Uterus (tissue), 2 donors: ENCODE measurements at regions not wholly inside any gene's neighbourhood (a gene's known extent, or its start where the extent isn't known, plus 50 kb on each side); places are given as distances from the start of the nearest gene placed in this dataset.

Source experiments
- POLR2A ChIP-seq, 2 donors: fragments of 450-650 bp; IDR thresholded peaks; one replicate each; pipeline ENCODE4 v1.6.1; 2016; ENCODE audit warnings: antibody characterized with exemption in 2 of 2, mild to moderate bottlenecking in 1 of 2, moderate library complexity in 1 of 2
- TF ChIP-seq, protein P1 (sequence below), 4 experiments: fragments of 200-600 bp in 2 of 4; fragments of 450-650 bp in 2 of 4; sonication (generic) in 2 of 4; IDR thresholded peaks; one replicate each; pipeline ENCODE4 v1.5.1; 2016 to 2019; ENCODE audit warnings: antibody characterized with exemption in 4 of 4, mild to moderate bottlenecking in 2 of 4, moderate library complexity in 1 of 4

GRCh38 chr21:19122356-19122755, 718.8 kb upstream of the TMPRSS15 start:
- TF ChIP-seq, protein P1, sequence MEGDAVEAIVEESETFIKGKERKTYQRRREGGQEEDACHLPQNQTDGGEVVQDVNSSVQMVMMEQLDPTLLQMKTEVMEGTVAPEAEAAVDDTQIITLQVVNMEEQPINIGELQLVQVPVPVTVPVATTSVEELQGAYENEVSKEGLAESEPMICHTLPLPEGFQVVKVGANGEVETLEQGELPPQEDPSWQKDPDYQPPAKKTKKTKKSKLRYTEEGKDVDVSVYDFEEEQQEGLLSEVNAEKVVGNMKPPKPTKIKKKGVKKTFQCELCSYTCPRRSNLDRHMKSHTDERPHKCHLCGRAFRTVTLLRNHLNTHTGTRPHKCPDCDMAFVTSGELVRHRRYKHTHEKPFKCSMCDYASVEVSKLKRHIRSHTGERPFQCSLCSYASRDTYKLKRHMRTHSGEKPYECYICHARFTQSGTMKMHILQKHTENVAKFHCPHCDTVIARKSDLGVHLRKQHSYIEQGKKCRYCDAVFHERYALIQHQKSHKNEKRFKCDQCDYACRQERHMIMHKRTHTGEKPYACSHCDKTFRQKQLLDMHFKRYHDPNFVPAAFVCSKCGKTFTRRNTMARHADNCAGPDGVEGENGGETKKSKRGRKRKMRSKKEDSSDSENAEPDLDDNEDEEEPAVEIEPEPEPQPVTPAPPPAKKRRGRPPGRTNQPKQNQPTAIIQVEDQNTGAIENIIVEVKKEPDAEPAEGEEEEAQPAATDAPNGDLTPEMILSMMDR (IDR thresholded peaks at IDR 0.05), result no peak
- TF ChIP-seq POLR2A (IDR thresholded peaks at IDR 0.05), result no peak
